Heart left ventricle (tissue), 16 donors: ENCODE measurements at regions not wholly inside any gene's neighbourhood (a gene's known extent, or its start where the extent isn't known, plus 50 kb on each side); places are given as distances from the start of the nearest gene placed in this dataset.

Experiments
- ATAC-seq, 4 donors: fragments of 200-7000 bp; cut with Tn5 transposase; one replicate each; pipeline ENCODE4 v1.9.1; 2020 to 2022; ENCODE audit warnings: moderate library complexity in 4 of 4, mild to moderate bottlenecking in 3 of 4, moderate number of reproducible peaks in 1 of 4
- DNase-seq, 5 donors: peaks; one replicate each; pipeline ENCODE4 v3.0.0-alpha.2; 2020
- H3K27ac ChIP-seq, 12 donors: fragments of 200-600 bp; sonication (generic) in 4 of 12; one replicate each; pipeline versions ENCODE4 v1.5.0 to v1.8.0; 2016 to 2022; ENCODE audit warnings: mild to moderate bottlenecking in 2 of 12
- H3K27me3 ChIP-seq, 9 donors: fragments of 200-600 bp; sonication (generic) in 2 of 9; one replicate each; pipeline versions ENCODE4 v1.5.1 to v1.8.0; 2016 to 2022; ENCODE audit warnings: mild to moderate bottlenecking in 3 of 9
- H3K36me3 ChIP-seq, 9 donors: fragments of 200-600 bp; sonication (generic) in 2 of 9; one replicate each; pipeline versions ENCODE4 v1.5.0 to v1.8.0; 2018 to 2022; ENCODE audit warnings: mild to moderate bottlenecking in 2 of 9
- H3K4me1 ChIP-seq, 12 donors: fragments of 200-600 bp; sonication (generic) in 4 of 12; one replicate each; pipeline versions ENCODE4 v1.5.0 to v1.8.0; 2016 to 2022; ENCODE audit warnings: mild to moderate bottlenecking in 3 of 12
- H3K4me3 ChIP-seq, 12 donors: fragments of 200-600 bp; sonication (generic) in 4 of 12; one replicate each; pipeline versions ENCODE4 v1.5.0 to v1.8.0; 2017 to 2022; ENCODE audit warnings: mild to moderate bottlenecking in 9 of 12, moderate library complexity in 4 of 12
- H3K9me3 ChIP-seq, 12 donors: fragments of 200-600 bp; sonication (generic) in 4 of 12; one replicate each; pipeline versions ENCODE4 v1.5.0 to v1.8.0; 2016 to 2022; ENCODE audit warnings: mild to moderate bottlenecking in 1 of 12
- POLR2A ChIP-seq, 2 donors: fragments of 450-650 bp; IDR thresholded peaks; one replicate each; pipeline ENCODE4 v1.6.1; 2017; ENCODE audit warnings: antibody characterized with exemption in 2 of 2, mild to moderate bottlenecking in 2 of 2, moderate library complexity in 2 of 2
- WGBS, 4 donors: extraction: QIAGEN DNeasy Blood & Tissue Kit in 2 of 4; methylation state at CpG; one replicate each; pipeline versions ENCODE4 v1.1.5 to v1.1.7; 2013 to 2018; 5-methylcytosine and 5-hydroxymethylcytosine counted together
- intact Hi-C, 10 donors: fragments of 100-400 bp; cut with DNase I; formaldehyde crosslinking; loops; one replicate each; pipeline versions ENCODE4 v1.11.1 to v1.14.2; 2022
- TF ChIP-seq, protein P1 (sequence below), 12 donors: fragments of 200-600 bp; sonication (generic) in 4 of 12; IDR thresholded peaks; one replicate each; pipeline versions ENCODE4 v1.5.0 to v1.8.0; 2018 to 2022; ENCODE audit warnings: antibody characterized with exemption in 12 of 12, mild to moderate bottlenecking in 5 of 12
- donor health status: ischemic (EF 13 %, LVEDD 7.1; RV severe dilation, severe dysfunction).
- donor health status: healthy with polysubstance abuse.
- donor health status: DM: no; HTN: yes; CAD: no.
- donor health status: DM: no; HTN: no; CAD: no.
- donor health status: ischemic (EF 25% LVEDD 6.9; RV normal size, moderate dysfunction).
- donor health status: ischemic (EF 25% LVEDD 5.7; RV mildly dilated, moderate dysfunction).
- donor health status: healthy.
- donor health status: DM: yes; HTN: yes; CAD: no.
- donor health status: ischemic (EF 35%, LVEDD 5.7; RV mildly dilated, moderate dysfunction).
- donor health status: nonischemic (EF 11% LVEDD 7.7; RV severe dilation, severe dysfunction).
- donor health status: DM: yes; HTN: yes; CAD: no.
- donor health status: PGD.
- donor health status: ischemic (EF 29% LVEDD 5.4; RV normal size, mild dysfunction).
- donor health status: nonischemic (EF 23%, LVEDD 6.1; RV moderate dilation, normal function).

- no peak for ATAC-seq
- intact Hi-C loops = no loop called here
These were observed 92.6 kb downstream of the CENPW start for GRCh38 chr6:126432564-126432963.

GRCh38 chr6:126433927-126434326, 94.0 kb downstream of the CENPW start:
- TF ChIP-seq, protein P1, sequence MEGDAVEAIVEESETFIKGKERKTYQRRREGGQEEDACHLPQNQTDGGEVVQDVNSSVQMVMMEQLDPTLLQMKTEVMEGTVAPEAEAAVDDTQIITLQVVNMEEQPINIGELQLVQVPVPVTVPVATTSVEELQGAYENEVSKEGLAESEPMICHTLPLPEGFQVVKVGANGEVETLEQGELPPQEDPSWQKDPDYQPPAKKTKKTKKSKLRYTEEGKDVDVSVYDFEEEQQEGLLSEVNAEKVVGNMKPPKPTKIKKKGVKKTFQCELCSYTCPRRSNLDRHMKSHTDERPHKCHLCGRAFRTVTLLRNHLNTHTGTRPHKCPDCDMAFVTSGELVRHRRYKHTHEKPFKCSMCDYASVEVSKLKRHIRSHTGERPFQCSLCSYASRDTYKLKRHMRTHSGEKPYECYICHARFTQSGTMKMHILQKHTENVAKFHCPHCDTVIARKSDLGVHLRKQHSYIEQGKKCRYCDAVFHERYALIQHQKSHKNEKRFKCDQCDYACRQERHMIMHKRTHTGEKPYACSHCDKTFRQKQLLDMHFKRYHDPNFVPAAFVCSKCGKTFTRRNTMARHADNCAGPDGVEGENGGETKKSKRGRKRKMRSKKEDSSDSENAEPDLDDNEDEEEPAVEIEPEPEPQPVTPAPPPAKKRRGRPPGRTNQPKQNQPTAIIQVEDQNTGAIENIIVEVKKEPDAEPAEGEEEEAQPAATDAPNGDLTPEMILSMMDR (IDR thresholded peaks at IDR 0.05) = no peak
- no peak for TF ChIP-seq POLR2A (IDR thresholded peaks at IDR 0.05)

More at GRCh38 chr6:126432564-126432963, 92.6 kb downstream of the CENPW start:
- Histone ChIP-seq H3K27ac (no peak overlapping the region), H3K27me3 (no peaks in the 10 kb centered on the region), H3K36me3 (no peaks in the 10 kb centered on the region), H3K4me3 (no peak overlapping the region), H3K4me1 (no peaks in the 10 kb centered on the region), H3K9me3 (no peaks in the 10 kb centered on the region)
- DNase-seq = no peak
- TF ChIP-seq, protein P1 (IDR thresholded peaks at IDR 0.05) = no peak
- no peak for TF ChIP-seq POLR2A (IDR thresholded peaks at IDR 0.05)

DNA sequence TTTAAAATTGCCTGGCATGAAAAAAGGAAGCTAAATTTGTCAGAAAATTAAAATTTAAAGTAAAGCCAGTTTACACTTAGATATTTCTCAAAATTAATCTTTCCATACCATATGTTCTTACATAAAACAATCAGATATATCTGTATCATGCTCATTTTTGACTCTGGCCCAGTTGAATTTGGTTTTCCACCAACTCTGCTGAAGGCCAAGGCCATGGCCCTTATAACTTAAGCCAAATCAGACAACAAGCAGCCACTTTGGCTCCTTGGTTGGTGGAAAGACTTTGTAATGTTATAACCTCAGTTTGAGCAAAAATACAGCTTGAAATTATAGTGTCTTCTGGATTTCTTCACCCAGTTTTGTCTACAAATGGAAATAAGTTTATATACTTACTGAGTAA, 97.3 kb downstream of the CENPW start:
- ATAC-seq (no peak), DNase-seq (no peak)
- no peak overlapping the region for H3K27ac ChIP-seq
- TF ChIP-seq POLR2A (IDR thresholded peaks at IDR 0.05) = no peak
- TF ChIP-seq, protein P1 (IDR thresholded peaks at IDR 0.05) = no peak
- H3K27me3 ChIP-seq = no peaks in the 10 kb centered on the region
- no peaks in the 10 kb centered on the region for H3K4me1 ChIP-seq
- no peaks in the 10 kb centered on the region for H3K9me3 ChIP-seq
- H3K4me3 ChIP-seq = no peak overlapping the region
- intact Hi-C loops = no loop called here
- no peaks in the 10 kb centered on the region for H3K36me3 ChIP-seq

More at GRCh38 chr6:126433927-126434326, 94.0 kb downstream of the CENPW start:
- Histone ChIP-seq H3K27ac (no peak overlapping the region), H3K4me3 (no peak overlapping the region), H3K9me3 (no peaks in the 10 kb centered on the region), H3K27me3 (no peaks in the 10 kb centered on the region), H3K4me1 (no peaks in the 10 kb centered on the region), H3K36me3 (no peaks in the 10 kb centered on the region)
- DNase-seq (no peak), ATAC-seq (no peak)
- intact Hi-C loops = no loop called here

GRCh38 chr6:126439040-126439439, 99.1 kb downstream of the CENPW start:
- TF ChIP-seq POLR2A (IDR thresholded peaks at IDR 0.05) = no peak
- TF ChIP-seq, protein P1 (IDR thresholded peaks at IDR 0.05) = no peak
- intact Hi-C loops = no loop called here
- Histone ChIP-seq H3K4me1 (no peaks in the 10 kb centered on the region), H3K27me3 (no peaks in the 10 kb centered on the region), H3K4me3 (no peak overlapping the region), H3K9me3 (no peaks in the 10 kb centered on the region), H3K36me3 (no peaks in the 10 kb centered on the region), H3K27ac (no peak overlapping the region)
- WGBS, 4 donors = 44 to 63% (median 57%) methylated on average over 1 of the region's 1 CpG
- DNase-seq (no peak), ATAC-seq (no peak)
